ENCODE measurements at regions not wholly inside any gene's neighbourhood (a gene's known extent, or its start where the extent isn't known, plus 50 kb on each side); places are given as distances from the start of the nearest gene placed in this dataset.
"Not testable (repeated sequence)": the region's sequence is repeated elsewhere in the genome, so short reads cannot be mapped to it uniquely, and the experiment has no call there.

- DNase-seq: no peak
Observed at GRCh38 chr4:129254526-129254925, 158.6 kb downstream of the C4orf33 start.

GRCh38 chr4:129261584-129261983 lies 165.6 kb downstream of the C4orf33 start:
- DNase-seq: no peak

- no peak for DNase-seq
Observed at GRCh38 chr4:129264008-129264657, 168.2 kb downstream of the C4orf33 start.

- no peak for DNase-seq
Observed at GRCh38 chr4:129278868-129279267, 182.9 kb downstream of the C4orf33 start.

GRCh38 chr4:129282293-129282692 lies 186.3 kb downstream of the C4orf33 start:
- no peak for DNase-seq

- DNase-seq: not testable (repeated sequence)
Observed at GRCh38 chr4:129292194-129292593, 196.2 kb downstream of the C4orf33 start.

- no peak for DNase-seq
Observed at GRCh38 chr4:129314781-129315180, 218.8 kb downstream of the C4orf33 start.

GRCh38 chr4:129322920-129323319 lies 227.0 kb downstream of the C4orf33 start:
- no peak for DNase-seq

- no peak for DNase-seq
Observed at GRCh38 chr4:129323658-129324057, 227.7 kb downstream of the C4orf33 start.

GRCh38 chr4:129326571-129327460 lies 230.9 kb downstream of the C4orf33 start:
- DNase-seq: no peak

- DNase-seq: no peak
Observed at GRCh38 chr4:129327637-129328036, 231.7 kb downstream of the C4orf33 start.

- no peak for DNase-seq
Observed at GRCh38 chr4:129328162-129328561, 232.2 kb downstream of the C4orf33 start.

- DNase-seq: no peak
Observed at GRCh38 chr4:129334136-129334535, 238.2 kb downstream of the C4orf33 start.

- no peak for DNase-seq
Observed at GRCh38 chr4:129335276-129335675, 239.3 kb downstream of the C4orf33 start.

- no peak for DNase-seq
Observed at GRCh38 chr4:129335818-129336217, 239.9 kb downstream of the C4orf33 start.

GRCh38 chr4:129336457-129337227 lies 240.7 kb downstream of the C4orf33 start:
- no peak for DNase-seq

- DNase-seq: no peak
Observed at GRCh38 chr4:129337228-129337620, 241.3 kb downstream of the C4orf33 start.

GRCh38 chr4:129342819-129343408 lies 247.0 kb downstream of the C4orf33 start:
- peak; percentile 30 for DNase-seq

GRCh38 chr4:129344058-129344457 lies 248.1 kb downstream of the C4orf33 start:
- no peak for DNase-seq

GRCh38 chr4:129345609-129346008 lies 249.7 kb downstream of the C4orf33 start:
- DNase-seq: no peak

- DNase-seq: no peak
Observed at GRCh38 chr4:129346036-129346435, 250.1 kb downstream of the C4orf33 start.

- no peak for DNase-seq
Observed at GRCh38 chr4:129346734-129347133, 250.8 kb downstream of the C4orf33 start.

Measured in GF-D8 (cell line).